Neural cell (in vitro differentiated cells): ENCODE measurements at regions not wholly inside any gene's neighbourhood (a gene's known extent, or its start where the extent isn't known, plus 50 kb on each side); places are given as distances from the start of the nearest gene placed in this dataset.

Experiments
- EP300 ChIP-seq: fragments of 450-650 bp; conservative IDR thresholded peaks from 2 replicates; pipeline ENCODE4 v1.6.1; 2014; ENCODE audit warnings: antibody characterized with exemption, mild to moderate bottlenecking, moderate library complexity; ENCODE audit not compliant: poor library complexity, severe bottlenecking
- EZH2 ChIP-seq: fragments of 200-600, 300-800 bp; shearing (Covaris generic), sonication (generic); IDR thresholded peaks from 2 replicates; pipeline ENCODE4 v1.6.1; 2014; ENCODE audit warnings: antibody characterized with exemption, low read length, borderline replicate concordance, mild to moderate bottlenecking; ENCODE audit not compliant: insufficient read depth, poor library complexity, severe bottlenecking
- MXI1 ChIP-seq: fragments of 450-650 bp; conservative IDR thresholded peaks from 2 replicates; pipeline ENCODE4 v1.6.1; 2014; ENCODE audit warnings: antibody characterized with exemption, mild to moderate bottlenecking; ENCODE audit not compliant: poor library complexity, severe bottlenecking
- POLR2AphosphoS5 ChIP-seq: IDR thresholded peaks from 2 replicates; pipeline ENCODE4 v1.6.1; 2012
- RAD21 ChIP-seq: fragments of 450-650 bp; conservative IDR thresholded peaks from 2 replicates; pipeline ENCODE4 v1.6.1; 2014; ENCODE audit warnings: antibody characterized with exemption, mild to moderate bottlenecking, moderate library complexity
- SMC3 ChIP-seq: fragments of 450-650 bp; conservative IDR thresholded peaks from 2 replicates; pipeline ENCODE4 v1.6.1; 2014; ENCODE audit warnings: antibody characterized with exemption, mild to moderate bottlenecking, moderate library complexity; ENCODE audit not compliant: poor library complexity
- TAF1 ChIP-seq: IDR thresholded peaks from 2 replicates; pipeline ENCODE4 v1.6.1; 2012; ENCODE audit warnings: low read depth
- TF ChIP-seq, protein P1 (sequence below): fragments of 450-650 bp; IDR thresholded peaks from 2 replicates; pipeline ENCODE4 v1.5.1; 2014; ENCODE audit warnings: antibody characterized with exemption, mild to moderate bottlenecking, moderate library complexity; ENCODE audit not compliant: poor library complexity, severe bottlenecking
- TF ChIP-seq, protein P2 (sequence below): IDR thresholded peaks from 2 replicates; pipeline ENCODE4 v1.6.1; 2012; ENCODE audit warnings: borderline replicate concordance

- TF ChIP-seq, protein P1, sequence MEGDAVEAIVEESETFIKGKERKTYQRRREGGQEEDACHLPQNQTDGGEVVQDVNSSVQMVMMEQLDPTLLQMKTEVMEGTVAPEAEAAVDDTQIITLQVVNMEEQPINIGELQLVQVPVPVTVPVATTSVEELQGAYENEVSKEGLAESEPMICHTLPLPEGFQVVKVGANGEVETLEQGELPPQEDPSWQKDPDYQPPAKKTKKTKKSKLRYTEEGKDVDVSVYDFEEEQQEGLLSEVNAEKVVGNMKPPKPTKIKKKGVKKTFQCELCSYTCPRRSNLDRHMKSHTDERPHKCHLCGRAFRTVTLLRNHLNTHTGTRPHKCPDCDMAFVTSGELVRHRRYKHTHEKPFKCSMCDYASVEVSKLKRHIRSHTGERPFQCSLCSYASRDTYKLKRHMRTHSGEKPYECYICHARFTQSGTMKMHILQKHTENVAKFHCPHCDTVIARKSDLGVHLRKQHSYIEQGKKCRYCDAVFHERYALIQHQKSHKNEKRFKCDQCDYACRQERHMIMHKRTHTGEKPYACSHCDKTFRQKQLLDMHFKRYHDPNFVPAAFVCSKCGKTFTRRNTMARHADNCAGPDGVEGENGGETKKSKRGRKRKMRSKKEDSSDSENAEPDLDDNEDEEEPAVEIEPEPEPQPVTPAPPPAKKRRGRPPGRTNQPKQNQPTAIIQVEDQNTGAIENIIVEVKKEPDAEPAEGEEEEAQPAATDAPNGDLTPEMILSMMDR = no peak
- TF ChIP-seq POLR2AphosphoS5 (no peak), EZH2 (no peak), EP300 (no peak), MXI1 (no peak), TAF1 (no peak), SMC3 (no peak), RAD21 (no peak)
- TF ChIP-seq, protein P2, sequence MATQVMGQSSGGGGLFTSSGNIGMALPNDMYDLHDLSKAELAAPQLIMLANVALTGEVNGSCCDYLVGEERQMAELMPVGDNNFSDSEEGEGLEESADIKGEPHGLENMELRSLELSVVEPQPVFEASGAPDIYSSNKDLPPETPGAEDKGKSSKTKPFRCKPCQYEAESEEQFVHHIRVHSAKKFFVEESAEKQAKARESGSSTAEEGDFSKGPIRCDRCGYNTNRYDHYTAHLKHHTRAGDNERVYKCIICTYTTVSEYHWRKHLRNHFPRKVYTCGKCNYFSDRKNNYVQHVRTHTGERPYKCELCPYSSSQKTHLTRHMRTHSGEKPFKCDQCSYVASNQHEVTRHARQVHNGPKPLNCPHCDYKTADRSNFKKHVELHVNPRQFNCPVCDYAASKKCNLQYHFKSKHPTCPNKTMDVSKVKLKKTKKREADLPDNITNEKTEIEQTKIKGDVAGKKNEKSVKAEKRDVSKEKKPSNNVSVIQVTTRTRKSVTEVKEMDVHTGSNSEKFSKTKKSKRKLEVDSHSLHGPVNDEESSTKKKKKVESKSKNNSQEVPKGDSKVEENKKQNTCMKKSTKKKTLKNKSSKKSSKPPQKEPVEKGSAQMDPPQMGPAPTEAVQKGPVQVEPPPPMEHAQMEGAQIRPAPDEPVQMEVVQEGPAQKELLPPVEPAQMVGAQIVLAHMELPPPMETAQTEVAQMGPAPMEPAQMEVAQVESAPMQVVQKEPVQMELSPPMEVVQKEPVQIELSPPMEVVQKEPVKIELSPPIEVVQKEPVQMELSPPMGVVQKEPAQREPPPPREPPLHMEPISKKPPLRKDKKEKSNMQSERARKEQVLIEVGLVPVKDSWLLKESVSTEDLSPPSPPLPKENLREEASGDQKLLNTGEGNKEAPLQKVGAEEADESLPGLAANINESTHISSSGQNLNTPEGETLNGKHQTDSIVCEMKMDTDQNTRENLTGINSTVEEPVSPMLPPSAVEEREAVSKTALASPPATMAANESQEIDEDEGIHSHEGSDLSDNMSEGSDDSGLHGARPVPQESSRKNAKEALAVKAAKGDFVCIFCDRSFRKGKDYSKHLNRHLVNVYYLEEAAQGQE = no peak
Measured at GRCh38 chr6:126524811-126525326, 185.0 kb downstream of the CENPW start.
